ENCODE measurements at regions not wholly inside any gene's neighbourhood (a gene's known extent, or its start where the extent isn't known, plus 50 kb on each side); places are given as distances from the start of the nearest gene placed in this dataset.

DNA sequence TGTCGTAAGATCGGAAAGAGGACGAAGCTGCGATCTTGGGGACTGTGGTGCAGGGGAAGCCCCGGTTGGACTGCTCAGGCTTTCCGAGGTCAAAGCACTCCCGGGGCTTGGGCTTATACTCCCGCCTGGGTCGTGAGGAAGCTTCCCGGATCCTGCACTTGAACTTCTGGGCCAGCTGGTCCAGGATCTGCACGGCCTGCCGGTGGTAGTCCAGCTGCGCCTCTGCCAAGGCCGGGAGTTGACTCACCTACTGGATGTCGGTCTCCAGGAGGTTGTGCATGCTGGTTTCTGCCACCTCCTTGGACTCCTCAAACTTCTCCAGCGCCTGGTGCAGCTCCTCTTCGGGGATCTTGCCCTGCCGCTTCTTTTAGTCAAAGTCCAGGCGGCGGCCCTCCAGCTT, 99.2 kb downstream of the KPNA2 start:
- TF ChIP-seq, protein P1, sequence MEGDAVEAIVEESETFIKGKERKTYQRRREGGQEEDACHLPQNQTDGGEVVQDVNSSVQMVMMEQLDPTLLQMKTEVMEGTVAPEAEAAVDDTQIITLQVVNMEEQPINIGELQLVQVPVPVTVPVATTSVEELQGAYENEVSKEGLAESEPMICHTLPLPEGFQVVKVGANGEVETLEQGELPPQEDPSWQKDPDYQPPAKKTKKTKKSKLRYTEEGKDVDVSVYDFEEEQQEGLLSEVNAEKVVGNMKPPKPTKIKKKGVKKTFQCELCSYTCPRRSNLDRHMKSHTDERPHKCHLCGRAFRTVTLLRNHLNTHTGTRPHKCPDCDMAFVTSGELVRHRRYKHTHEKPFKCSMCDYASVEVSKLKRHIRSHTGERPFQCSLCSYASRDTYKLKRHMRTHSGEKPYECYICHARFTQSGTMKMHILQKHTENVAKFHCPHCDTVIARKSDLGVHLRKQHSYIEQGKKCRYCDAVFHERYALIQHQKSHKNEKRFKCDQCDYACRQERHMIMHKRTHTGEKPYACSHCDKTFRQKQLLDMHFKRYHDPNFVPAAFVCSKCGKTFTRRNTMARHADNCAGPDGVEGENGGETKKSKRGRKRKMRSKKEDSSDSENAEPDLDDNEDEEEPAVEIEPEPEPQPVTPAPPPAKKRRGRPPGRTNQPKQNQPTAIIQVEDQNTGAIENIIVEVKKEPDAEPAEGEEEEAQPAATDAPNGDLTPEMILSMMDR (conservative IDR thresholded peaks at IDR 0.05 in 1 of 2, IDR thresholded peaks at IDR 0.05 in 1 of 2; ENCODE audit: extremely low read depth in 1 of 2, insufficient read depth in 1 of 2, low read depth in 1 of 2, low read length in 2 of 2) = no peak
- no peak for TF ChIP-seq EZH2 (IDR thresholded peaks at IDR 0.05; ENCODE audit: borderline replicate concordance, low read length)

Data from mammary epithelial cell (primary cell).